ENCODE measurements at regions not wholly inside any gene's neighbourhood (a gene's known extent, or its start where the extent isn't known, plus 50 kb on each side); places are given as distances from the start of the nearest gene placed in this dataset.

DNA sequence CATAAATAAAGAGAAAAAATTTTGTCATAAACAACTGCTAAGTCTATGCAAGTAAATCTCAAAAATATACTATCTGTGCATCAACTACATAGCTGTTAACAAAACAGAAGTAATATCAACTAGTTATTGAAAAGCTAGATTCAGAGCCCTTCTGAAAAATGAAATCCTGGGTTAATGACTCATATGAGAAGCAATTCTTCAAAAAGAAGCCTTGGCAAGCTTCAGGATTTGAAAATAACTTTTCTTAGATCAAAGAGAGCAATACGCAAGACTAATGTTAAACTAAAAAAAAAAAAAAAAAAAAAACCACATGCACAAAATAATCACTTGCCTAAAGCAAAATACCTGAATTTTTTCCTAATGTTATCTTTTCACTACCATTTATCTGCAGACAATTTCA is 566.1 kb upstream of the BOD1L1 start:
- TF ChIP-seq, protein P1, sequence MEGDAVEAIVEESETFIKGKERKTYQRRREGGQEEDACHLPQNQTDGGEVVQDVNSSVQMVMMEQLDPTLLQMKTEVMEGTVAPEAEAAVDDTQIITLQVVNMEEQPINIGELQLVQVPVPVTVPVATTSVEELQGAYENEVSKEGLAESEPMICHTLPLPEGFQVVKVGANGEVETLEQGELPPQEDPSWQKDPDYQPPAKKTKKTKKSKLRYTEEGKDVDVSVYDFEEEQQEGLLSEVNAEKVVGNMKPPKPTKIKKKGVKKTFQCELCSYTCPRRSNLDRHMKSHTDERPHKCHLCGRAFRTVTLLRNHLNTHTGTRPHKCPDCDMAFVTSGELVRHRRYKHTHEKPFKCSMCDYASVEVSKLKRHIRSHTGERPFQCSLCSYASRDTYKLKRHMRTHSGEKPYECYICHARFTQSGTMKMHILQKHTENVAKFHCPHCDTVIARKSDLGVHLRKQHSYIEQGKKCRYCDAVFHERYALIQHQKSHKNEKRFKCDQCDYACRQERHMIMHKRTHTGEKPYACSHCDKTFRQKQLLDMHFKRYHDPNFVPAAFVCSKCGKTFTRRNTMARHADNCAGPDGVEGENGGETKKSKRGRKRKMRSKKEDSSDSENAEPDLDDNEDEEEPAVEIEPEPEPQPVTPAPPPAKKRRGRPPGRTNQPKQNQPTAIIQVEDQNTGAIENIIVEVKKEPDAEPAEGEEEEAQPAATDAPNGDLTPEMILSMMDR (IDR thresholded peaks at IDR 0.05; ENCODE audit: borderline replicate concordance, insufficient read depth, low read depth, low read length), result no peak
- H3K4me3 ChIP-seq (ENCODE audit: low read depth, low read length), result no peak overlapping the region

GRCh38 chr4:14196131-14196530 is 568.6 kb upstream of the BOD1L1 start:
- TF ChIP-seq, protein P1 (IDR thresholded peaks at IDR 0.05; ENCODE audit: borderline replicate concordance, insufficient read depth, low read depth, low read length), result no peak
- H3K4me3 ChIP-seq (ENCODE audit: low read depth, low read length), result no peak overlapping the region

DNA sequence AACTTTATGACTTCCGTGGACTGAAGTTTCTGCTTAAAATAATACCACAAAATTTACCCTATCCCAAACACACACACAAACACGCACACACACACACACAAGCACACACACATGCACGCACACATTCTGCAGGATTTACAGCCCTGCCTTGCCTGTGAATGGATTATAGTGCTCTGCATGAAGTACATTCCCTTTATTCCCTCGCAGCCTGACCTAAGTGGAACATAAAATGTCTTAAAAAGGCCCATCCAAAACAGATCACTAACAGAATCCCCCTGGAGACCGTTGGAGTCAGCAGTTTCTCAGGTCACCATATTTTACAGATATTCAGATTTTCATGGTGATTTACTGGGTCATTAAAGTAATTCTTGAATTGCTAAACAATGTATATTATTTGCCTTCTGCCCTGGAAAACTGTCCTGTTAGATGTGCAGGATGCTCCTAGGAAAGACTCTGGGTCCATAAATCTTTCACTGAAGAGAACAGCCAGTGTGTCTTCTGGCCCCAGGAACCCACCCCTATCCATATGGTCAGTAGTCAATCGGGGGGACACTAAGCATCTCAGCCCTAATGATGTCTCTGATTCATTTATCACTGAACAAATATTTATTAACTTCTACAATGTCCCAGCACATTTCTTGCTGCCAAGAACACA is 587.7 kb upstream of the BOD1L1 start:
- H3K4me3 ChIP-seq (ENCODE audit: low read depth, low read length), result no peak overlapping the region
- TF ChIP-seq, protein P1 (IDR thresholded peaks at IDR 0.05; ENCODE audit: borderline replicate concordance, insufficient read depth, low read depth, low read length), result no peak

DNA sequence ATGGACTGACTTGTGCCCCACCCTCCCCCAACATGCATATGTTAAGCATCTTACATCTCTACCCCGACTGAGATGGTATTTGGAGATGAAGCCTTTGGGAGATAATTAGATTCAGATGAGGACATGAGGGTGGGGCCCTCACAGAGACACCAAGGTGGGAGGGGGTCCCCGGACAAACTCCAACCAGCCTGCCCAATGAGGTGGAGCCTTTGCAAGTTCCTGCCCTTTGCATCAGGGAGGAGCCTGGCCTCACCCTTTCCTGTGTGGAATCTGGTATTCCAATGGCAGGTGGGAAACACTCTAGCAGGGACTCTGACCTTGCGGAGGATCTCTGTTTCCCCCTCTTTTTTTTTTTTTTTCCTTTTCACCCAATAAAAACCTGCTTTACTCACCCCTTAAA is 589.9 kb upstream of the BOD1L1 start:
- TF ChIP-seq, protein P1 (IDR thresholded peaks at IDR 0.05; ENCODE audit: borderline replicate concordance, insufficient read depth, low read depth, low read length), result no peak

DNA sequence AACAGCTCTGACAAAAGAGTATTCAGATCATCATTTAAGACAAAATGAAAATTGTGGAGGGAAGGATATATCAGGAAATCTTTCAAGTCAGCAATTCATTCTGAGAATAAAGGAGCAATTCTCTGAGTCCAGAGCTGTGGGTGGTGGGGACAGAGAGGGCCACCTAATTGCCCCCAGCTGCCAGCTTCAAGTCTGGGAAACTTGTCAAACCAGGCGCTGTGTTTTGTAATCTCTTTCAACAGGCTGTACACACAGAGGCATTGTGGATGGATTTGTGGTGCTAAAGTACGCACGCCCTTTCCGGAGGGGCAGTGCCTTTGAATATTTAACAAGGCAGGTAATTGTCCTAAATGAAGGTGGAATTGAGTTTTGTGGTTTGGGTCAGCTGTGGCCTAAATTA is 591.1 kb upstream of the BOD1L1 start:
- H3K4me3 ChIP-seq (ENCODE audit: low read depth, low read length), result no peak overlapping the region
- TF ChIP-seq, protein P1 (IDR thresholded peaks at IDR 0.05; ENCODE audit: borderline replicate concordance, insufficient read depth, low read depth, low read length), result no peak

More for the DNA sequence above, 589.9 kb upstream of the BOD1L1 start:
- no peak overlapping the region for H3K4me3 ChIP-seq (ENCODE audit: low read depth, low read length)

- H3K4me3 ChIP-seq (ENCODE audit: low read depth, low read length), result no peak overlapping the region
- TF ChIP-seq, protein P1 (IDR thresholded peaks at IDR 0.05; ENCODE audit: borderline replicate concordance, insufficient read depth, low read depth, low read length), result no peak
Observed at GRCh38 chr4:14221176-14221575, 593.7 kb upstream of the BOD1L1 start.

- TF ChIP-seq, protein P1 (IDR thresholded peaks at IDR 0.05; ENCODE audit: borderline replicate concordance, insufficient read depth, low read depth, low read length), result no peak
- H3K4me3 ChIP-seq (ENCODE audit: low read depth, low read length), result no peak overlapping the region
Observed at GRCh38 chr4:14222377-14223029, 595.0 kb upstream of the BOD1L1 start.

Measured in GM12875 (cell line).